ENCODE measurements at regions not wholly inside any gene's neighbourhood (a gene's known extent, or its start where the extent isn't known, plus 50 kb on each side); places are given as distances from the start of the nearest gene placed in this dataset.

DNA sequence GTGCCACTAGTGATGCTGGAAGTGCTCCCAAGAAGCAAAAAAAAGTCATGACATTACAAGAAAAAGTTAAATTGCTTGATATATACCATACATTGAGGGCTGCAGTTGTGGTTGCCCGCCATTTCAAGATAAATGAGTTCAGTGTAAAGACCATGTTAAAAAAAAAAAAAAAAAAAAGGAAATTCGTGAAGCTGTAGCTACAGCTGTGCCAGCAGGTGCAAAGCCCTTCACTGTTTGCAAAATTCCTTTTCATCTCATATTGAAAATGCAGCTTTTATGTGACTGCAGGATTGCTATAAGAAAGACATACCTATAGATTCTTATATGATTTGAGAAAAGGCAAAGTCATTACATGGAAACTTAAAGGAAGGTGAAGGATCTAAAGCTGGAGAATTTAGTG, 179.6 kb upstream of the POU5F2 start:
- 88 to 95% methylated on average over 2 of the region's 2 CpGs for WGBS, 2 donors

DNA sequence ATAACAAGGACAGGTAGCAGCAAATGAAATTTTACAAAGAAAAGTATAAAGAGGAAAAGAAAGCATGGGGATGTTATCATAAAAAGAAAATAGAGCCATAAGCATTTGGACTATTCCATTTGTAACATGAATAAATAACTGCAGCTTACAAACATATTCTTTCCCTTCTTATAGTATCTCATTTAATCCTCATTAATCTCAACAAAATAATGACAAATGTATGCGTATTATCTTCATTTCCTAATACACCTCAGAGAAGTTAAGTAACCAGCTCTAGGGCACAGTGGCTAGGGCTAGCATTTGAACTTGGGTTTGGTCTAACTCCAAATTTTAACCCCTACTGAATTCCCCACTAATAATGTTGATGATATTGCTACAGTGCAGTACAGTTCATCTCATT, 175.5 kb upstream of the POU5F2 start:
- H3K4me3 ChIP-seq (ENCODE audit: low read depth, poor library complexity, severe bottlenecking), result no peak overlapping the region
- intact Hi-C loops (cut with DNase I; ENCODE audit: low total_unique reads), result loop anchor here (10.0 kb wide), 1 partner anchor 332 kb away; the partner anchor contains the start of genes NR2F1 and NR2F1-AS1
- no peak for DNase-seq (ENCODE audit: low spot score in 2 of 2)
- WGBS, 2 donors, result 91 to 96% methylated on average over 1 of the region's 1 CpG
- TF ChIP-seq POLR2A (IDR thresholded peaks at IDR 0.05), result no peak
- TF ChIP-seq, protein P1, sequence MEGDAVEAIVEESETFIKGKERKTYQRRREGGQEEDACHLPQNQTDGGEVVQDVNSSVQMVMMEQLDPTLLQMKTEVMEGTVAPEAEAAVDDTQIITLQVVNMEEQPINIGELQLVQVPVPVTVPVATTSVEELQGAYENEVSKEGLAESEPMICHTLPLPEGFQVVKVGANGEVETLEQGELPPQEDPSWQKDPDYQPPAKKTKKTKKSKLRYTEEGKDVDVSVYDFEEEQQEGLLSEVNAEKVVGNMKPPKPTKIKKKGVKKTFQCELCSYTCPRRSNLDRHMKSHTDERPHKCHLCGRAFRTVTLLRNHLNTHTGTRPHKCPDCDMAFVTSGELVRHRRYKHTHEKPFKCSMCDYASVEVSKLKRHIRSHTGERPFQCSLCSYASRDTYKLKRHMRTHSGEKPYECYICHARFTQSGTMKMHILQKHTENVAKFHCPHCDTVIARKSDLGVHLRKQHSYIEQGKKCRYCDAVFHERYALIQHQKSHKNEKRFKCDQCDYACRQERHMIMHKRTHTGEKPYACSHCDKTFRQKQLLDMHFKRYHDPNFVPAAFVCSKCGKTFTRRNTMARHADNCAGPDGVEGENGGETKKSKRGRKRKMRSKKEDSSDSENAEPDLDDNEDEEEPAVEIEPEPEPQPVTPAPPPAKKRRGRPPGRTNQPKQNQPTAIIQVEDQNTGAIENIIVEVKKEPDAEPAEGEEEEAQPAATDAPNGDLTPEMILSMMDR (IDR thresholded peaks at IDR 0.05), result no peak

More for the DNA sequence above, 179.6 kb upstream of the POU5F2 start:
- intact Hi-C loops (cut with DNase I; ENCODE audit: low total_unique reads), result no loop called here
- DNase-seq (ENCODE audit: low spot score in 2 of 2), result no peak
- TF ChIP-seq, protein P1 (IDR thresholded peaks at IDR 0.05), result no peak
- no peak for TF ChIP-seq POLR2A (IDR thresholded peaks at IDR 0.05)
- no peak overlapping the region for H3K4me3 ChIP-seq (ENCODE audit: low read depth, poor library complexity, severe bottlenecking)

DNA sequence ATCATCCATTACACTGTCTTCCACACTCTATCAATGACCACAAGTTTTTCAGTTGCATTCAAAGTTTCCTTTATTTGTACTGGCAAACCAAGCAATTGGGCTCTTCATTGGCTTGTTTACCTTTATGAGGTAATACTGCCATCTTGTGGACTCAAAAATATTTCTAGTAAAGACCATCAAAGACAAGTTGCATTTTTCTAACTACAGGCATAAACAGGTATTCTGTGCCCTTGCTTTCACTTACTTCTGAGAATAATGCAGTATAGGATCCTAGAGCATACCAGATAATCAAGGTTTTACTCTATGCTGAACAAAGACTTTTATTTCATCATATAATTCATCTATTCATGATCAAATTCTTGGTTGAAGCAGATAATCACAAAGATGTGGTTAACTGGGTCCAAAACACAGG, 173.7 kb upstream of the POU5F2 start:
- intact Hi-C loops (cut with DNase I; ENCODE audit: low total_unique reads), result loop anchor here (10.0 kb wide), 1 partner anchor 330 kb away; the partner anchor contains the start of genes NR2F1 and NR2F1-AS1
- no peak overlapping the region for H3K4me3 ChIP-seq (ENCODE audit: low read depth, poor library complexity, severe bottlenecking)
- no peak for DNase-seq (ENCODE audit: low spot score in 2 of 2)
- no peak for TF ChIP-seq POLR2A (IDR thresholded peaks at IDR 0.05)
- TF ChIP-seq, protein P1 (IDR thresholded peaks at IDR 0.05), result no peak

DNA sequence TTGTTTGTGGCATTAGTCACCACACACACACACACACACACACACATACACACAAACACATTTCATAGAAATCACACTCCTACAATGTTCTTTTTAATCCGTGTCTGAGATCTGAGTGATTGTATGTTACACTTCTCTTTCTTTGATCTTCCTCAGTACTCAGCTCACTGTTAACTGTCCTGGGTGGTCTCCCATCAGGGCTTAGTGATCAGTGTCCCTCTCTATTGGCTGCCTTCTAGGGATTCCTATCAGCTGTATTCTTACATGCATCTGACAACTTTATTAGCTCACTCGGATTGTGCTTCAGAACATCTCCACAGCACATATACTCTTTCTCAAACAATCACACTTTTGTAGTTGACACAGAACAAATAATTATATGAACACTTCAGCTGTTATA, 170.2 kb upstream of the POU5F2 start:
- WGBS, 2 donors, result 67 to 83% methylated on average over 2 of the region's 2 CpGs
- intact Hi-C loops (cut with DNase I; ENCODE audit: low total_unique reads), result loop anchor here (10.0 kb wide), 1 partner anchor 327 kb away; the partner anchor contains the start of genes NR2F1 and NR2F1-AS1
- TF ChIP-seq, protein P1 (IDR thresholded peaks at IDR 0.05), result no peak
- no peak for TF ChIP-seq POLR2A (IDR thresholded peaks at IDR 0.05)
- DNase-seq (ENCODE audit: low spot score in 2 of 2), result no peak
- no peak overlapping the region for H3K4me3 ChIP-seq (ENCODE audit: low read depth, poor library complexity, severe bottlenecking)

DNA sequence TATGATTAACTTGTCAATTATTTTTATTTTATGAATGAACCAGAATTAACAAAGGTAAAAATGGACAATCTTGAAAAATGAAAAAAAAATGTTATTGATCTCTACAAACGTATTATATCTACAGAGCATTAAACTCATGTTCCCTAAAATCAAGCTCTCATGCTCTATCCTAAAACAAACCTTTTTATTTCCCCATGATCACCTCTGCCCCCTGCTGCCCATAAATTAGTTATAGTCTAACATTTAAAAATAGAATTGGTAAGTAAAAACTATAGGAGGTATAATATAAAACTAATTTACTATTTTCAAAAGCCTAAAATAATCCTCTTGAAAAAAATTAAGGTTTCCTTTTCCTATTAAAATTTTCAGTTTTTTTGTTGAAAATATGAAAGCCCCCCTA, 168.0 kb upstream of the POU5F2 start:
- H3K4me3 ChIP-seq (ENCODE audit: low read depth, poor library complexity, severe bottlenecking), result no peak overlapping the region
- DNase-seq (ENCODE audit: low spot score in 2 of 2), result no peak
- no peak for TF ChIP-seq POLR2A (IDR thresholded peaks at IDR 0.05)
- TF ChIP-seq, protein P1 (IDR thresholded peaks at IDR 0.05), result no peak
- intact Hi-C loops (cut with DNase I; ENCODE audit: low total_unique reads), result no loop called here
- 71 to 75% methylated on average over 1 of the region's 1 CpG for WGBS, 2 donors

DNA sequence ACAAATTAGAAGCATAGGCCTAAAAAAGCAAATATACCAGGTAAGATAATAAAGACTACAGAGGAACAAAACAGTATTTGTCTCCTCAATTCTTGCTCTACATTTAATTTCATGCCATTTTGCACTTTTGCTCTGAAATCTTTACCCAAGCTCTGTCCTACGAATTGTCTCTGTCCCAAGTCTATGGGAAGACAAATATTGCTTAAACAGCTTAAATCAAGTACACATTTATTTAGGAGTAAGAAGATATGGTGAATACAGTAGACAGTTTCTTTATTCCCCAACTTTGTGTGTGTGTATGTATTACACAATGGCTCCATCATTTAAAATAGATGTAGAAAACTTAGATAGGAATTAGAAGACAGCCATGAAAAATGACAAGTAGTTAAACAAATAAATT, 163.5 kb upstream of the POU5F2 start:
- no peak overlapping the region for H3K4me3 ChIP-seq (ENCODE audit: low read depth, poor library complexity, severe bottlenecking)
- 97 to 98% methylated on average over 1 of the region's 1 CpG for WGBS, 2 donors
- no peak for DNase-seq (ENCODE audit: low spot score in 2 of 2)
- TF ChIP-seq, protein P1 (IDR thresholded peaks at IDR 0.05), result no peak
- no peak for TF ChIP-seq POLR2A (IDR thresholded peaks at IDR 0.05)
- intact Hi-C loops (cut with DNase I; ENCODE audit: low total_unique reads), result no loop called here

All from lower leg skin (tissue), 4 donors.